NCI-H1092 treated with DMSO at 0.1 percent for 48 hours (cell line): ENCODE measurements at regions not wholly inside any gene's neighbourhood (a gene's known extent, or its start where the extent isn't known, plus 50 kb on each side); places are given as distances from the start of the nearest gene placed in this dataset.

Source experiments
- DNase-seq: peaks from one replicate; lab custom pipeline; 2025; lab: John Stamatoyannopoulos, UW

GRCh38 chr4:180500154-180500553 lies 1743.0 kb upstream of the TENM3 start:
- no peak for DNase-seq

- peak; percentile 24 for DNase-seq
Measured at GRCh38 chr4:180512801-180513475, 1730.3 kb upstream of the TENM3 start.

- no peak for DNase-seq
Measured at GRCh38 chr4:180518906-180519305, 1724.3 kb upstream of the TENM3 start.

- no peak for DNase-seq
Measured at GRCh38 chr4:180521181-180521580, 1722.0 kb upstream of the TENM3 start.

GRCh38 chr4:180525523-180526077 lies 1717.6 kb upstream of the TENM3 start:
- DNase-seq: no peak

GRCh38 chr4:180528003-180528402 lies 1715.2 kb upstream of the TENM3 start:
- DNase-seq: no peak

- no peak for DNase-seq
Measured at GRCh38 chr4:180530787-180531186, 1712.4 kb upstream of the TENM3 start.

- no peak for DNase-seq
Measured at GRCh38 chr4:180532691-180533090, 1710.5 kb upstream of the TENM3 start.

- no peak for DNase-seq
Measured at GRCh38 chr4:180538384-180539057, 1704.7 kb upstream of the TENM3 start.

GRCh38 chr4:180539284-180539683 lies 1703.9 kb upstream of the TENM3 start:
- DNase-seq: no peak

GRCh38 chr4:180541678-180542077 lies 1701.5 kb upstream of the TENM3 start:
- no peak for DNase-seq

GRCh38 chr4:180542445-180543100 lies 1700.6 kb upstream of the TENM3 start:
- DNase-seq: peak; percentile 5

GRCh38 chr4:180550106-180550505 lies 1693.1 kb upstream of the TENM3 start:
- no peak for DNase-seq

- no peak for DNase-seq
Measured at GRCh38 chr4:180557348-180557747, 1685.9 kb upstream of the TENM3 start.

- DNase-seq: no peak
Measured at GRCh38 chr4:180557950-180558349, 1685.3 kb upstream of the TENM3 start.

GRCh38 chr4:180558427-180558826 lies 1684.8 kb upstream of the TENM3 start:
- DNase-seq: no peak

GRCh38 chr4:180560896-180561295 lies 1682.3 kb upstream of the TENM3 start:
- DNase-seq: no peak

- DNase-seq: no peak
Measured at GRCh38 chr4:180564026-180564425, 1679.2 kb upstream of the TENM3 start.

GRCh38 chr4:180564448-180564847 lies 1678.8 kb upstream of the TENM3 start:
- DNase-seq: no peak

GRCh38 chr4:180565856-180566431 lies 1677.3 kb upstream of the TENM3 start:
- no peak for DNase-seq

- DNase-seq: no peak
Measured at GRCh38 chr4:180566492-180566891, 1676.7 kb upstream of the TENM3 start.

- DNase-seq: no peak
Measured at GRCh38 chr4:180567080-180567479, 1676.1 kb upstream of the TENM3 start.
